SKM-1 treated with dmso at 0.1 percent for 144 hours (cell line): ENCODE measurements at regions not wholly inside any gene's neighbourhood (a gene's known extent, or its start where the extent isn't known, plus 50 kb on each side); places are given as distances from the start of the nearest gene placed in this dataset.
"Not testable (repeated sequence)": the region's sequence is repeated elsewhere in the genome, so short reads cannot be mapped to it uniquely, and the experiment has no call there.

Experiments used
- DNase-seq: peaks from one replicate; lab custom pipeline; 2025; ENCODE audit not compliant: unreplicated experiment; lab: John Stamatoyannopoulos, UW

DNA sequence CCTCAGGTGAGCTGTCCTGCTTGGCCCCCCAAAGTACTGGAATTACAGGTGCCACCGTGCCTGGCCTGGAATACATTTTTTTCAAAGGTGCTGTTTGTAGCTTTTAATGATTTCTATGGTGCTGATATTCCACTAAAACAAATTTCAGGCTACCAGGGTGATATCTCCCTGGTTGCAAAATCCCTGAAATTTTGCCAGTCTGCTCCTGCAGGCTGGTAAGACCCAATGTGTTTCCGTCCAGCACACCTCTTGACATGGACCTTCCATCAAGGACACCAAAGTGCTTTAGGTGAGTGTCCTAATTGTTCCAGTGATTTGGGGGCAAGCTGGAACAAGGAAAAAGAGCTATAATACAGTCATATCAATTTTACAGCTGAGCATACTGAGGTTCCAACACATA lies 69.8 kb upstream of the KMT2C start:
- no peak for DNase-seq

DNA sequence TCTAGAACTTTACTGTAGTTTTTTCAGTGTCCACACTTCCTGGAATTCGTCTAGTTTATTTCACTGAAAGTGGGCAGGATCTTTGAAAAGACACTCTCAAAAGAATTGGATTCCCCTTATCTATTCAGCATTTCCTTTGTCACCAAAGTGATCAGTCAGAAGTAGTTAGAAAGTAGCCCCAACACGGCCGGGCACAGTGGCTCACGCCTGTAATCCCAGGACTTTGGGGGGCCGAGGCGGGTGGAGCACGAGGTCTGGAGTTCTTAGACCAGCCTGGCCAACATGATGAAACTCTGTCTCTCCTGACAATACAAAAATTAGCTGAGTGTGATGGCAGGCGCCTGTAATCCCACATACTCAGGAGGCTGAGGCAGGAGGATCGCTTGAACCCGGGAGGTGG lies 69.0 kb upstream of the KMT2C start:
- DNase-seq, result no peak

DNA sequence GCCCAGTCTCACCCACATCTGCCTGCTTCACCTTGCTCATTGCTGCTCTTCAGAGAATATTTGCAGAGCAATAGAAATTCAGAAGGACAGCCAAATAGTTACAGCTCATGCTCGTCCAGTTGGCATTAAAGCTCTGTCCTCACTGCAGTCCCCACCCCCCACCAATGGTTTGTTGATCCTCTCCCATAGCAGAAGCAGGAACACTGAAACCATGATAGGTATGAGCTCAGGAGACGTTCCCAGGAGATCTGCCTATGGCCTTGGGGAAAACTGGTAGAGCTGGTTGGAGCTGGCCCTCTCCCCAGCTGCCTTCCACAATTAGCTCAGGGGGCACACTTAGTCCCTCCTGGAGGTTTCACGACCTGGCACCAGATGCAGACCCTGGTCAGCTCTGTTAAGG lies 68.6 kb upstream of the KMT2C start:
- no peak for DNase-seq

DNA sequence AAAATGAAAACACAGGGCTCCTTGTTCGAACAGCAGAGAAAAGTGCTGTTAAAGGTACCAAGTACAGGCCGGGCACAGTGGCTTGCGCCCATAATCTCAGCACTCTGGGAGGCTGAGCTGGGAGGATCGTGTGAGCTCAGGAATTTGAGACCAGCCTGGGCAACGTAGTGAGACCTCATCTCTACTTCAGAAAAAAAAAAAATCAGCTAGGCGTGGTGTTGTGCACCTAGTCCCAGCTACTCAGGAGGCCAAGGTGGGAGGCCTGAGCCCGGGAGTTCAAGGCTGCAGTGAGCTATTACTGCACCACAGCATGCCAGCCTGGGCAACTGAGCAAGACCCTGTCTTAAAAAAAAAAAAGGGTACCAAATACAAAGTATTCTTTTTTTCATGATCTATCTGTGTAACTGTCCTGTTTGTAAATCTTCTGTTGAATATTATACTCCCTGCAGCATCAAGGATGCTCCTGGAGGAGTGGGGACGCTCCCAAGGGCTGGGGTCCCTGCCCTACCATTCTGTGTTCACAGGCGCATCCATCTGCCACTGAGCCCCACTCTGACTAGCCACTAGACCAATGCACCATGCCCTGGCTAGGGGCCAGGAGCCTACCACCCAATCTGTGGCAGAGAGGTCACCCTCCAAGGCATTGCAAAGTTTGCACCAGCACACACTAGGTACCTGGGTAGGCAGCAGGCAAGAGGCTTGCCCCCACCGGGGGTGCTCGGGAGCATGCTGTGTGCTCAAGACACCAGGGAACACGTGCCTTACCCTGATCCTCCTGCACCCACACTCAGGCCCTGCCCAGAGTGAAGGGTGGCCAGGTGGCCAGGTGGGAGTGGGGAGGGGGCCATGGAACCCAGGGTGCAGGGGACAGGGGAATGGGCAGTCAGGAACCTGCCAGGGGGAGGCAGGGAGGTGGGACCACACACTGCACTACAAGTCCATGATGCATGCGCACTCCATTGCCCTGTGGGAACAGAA lies 67.3 kb upstream of the KMT2C start:
- no peak for DNase-seq

DNA sequence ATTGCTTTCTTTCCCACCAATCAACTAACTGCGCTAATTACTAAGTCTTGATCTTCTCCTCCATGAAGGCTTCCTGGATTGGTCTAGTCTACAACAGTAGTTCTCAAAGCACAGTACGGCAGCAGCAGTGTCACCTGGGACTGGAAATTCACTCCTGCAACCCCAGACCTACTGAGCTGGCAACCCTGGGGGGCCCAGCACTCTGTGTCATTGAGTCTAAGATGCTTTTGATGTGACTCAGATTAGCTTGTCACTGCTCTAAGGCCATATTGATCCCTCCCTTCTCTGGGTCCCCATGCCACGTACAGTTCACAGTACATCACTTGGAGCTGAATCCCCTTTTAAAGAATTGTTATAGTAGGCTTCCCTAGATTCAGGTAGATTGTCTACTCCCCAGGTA lies 65.7 kb upstream of the KMT2C start:
- DNase-seq, result no peak

GRCh38 chr7:152499969-152500368 lies 64.2 kb upstream of the KMT2C start:
- not testable (repeated sequence) for DNase-seq

GRCh38 chr7:152495867-152496266 lies 60.1 kb upstream of the KMT2C start:
- DNase-seq, result no peak

DNA sequence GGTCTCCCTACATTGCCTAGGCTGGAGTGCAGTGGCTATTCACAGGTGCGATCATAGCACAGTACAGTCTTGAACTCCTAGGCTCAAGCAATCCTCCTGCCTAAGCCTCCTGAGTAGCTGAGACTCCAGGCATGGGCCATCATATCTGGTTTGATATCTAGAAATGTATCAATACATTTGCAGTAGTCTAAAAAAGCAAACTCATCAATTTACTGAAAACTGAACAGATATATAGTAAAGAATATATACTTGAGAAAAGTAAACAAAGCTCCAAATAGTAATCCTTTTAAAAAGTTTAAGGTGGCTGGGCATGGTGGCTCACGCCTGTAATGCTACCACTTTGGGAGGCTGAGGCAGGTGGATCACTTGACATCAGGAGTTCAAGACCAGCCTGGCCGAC lies 57.1 kb upstream of the KMT2C start:
- DNase-seq, result no peak

- no peak for DNase-seq
These were observed 53.2 kb upstream of the KMT2C start for GRCh38 chr7:152489044-152489443.

DNA sequence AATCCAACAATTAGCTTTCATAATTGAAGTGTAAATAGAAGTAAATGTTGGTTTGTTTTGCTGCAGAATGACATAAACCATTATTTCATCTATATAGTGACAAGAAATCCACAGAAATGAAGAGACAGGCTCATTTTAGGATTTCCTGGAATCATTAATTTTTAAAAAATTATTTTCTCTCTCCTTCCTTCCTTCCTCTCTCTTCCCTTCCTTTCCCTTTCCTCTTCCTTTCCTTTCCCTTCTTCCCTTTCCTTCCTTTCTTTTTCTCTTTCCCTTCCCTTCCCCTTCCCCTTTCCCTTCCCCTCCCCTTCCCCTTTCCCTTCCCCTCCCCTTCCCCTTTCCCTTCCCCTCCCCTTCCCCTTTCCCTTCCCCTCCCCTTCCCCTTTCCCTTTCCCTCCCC lies 51.2 kb upstream of the KMT2C start:
- DNase-seq, result no peak

DNA sequence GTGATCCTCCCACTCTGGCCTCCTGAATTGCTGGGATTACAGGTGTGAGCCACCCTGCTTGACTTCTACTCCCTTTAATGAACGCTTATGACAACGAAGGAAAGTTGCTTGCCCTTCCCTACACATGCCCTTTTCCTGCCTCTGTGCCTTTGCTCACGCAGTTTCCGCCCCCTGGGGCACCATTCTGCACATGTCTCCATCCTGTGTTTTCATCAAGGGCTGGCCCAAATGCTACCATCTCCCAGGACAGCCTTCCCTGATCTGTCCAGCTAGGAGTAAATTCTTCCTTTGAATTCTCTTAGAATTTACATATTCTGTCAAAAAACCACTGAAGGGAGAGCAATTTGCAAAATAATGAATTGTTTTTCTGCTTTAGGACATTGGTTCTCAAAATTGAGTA lies 50.0 kb upstream of the KMT2C start:
- DNase-seq, result no peak
